ENCODE measurements at regions not wholly inside any gene's neighbourhood (a gene's known extent, or its start where the extent isn't known, plus 50 kb on each side); places are given as distances from the start of the nearest gene placed in this dataset.
"Not testable (repeated sequence)": the region's sequence is repeated elsewhere in the genome, so short reads cannot be mapped to it uniquely, and the experiment has no call there.

DNA sequence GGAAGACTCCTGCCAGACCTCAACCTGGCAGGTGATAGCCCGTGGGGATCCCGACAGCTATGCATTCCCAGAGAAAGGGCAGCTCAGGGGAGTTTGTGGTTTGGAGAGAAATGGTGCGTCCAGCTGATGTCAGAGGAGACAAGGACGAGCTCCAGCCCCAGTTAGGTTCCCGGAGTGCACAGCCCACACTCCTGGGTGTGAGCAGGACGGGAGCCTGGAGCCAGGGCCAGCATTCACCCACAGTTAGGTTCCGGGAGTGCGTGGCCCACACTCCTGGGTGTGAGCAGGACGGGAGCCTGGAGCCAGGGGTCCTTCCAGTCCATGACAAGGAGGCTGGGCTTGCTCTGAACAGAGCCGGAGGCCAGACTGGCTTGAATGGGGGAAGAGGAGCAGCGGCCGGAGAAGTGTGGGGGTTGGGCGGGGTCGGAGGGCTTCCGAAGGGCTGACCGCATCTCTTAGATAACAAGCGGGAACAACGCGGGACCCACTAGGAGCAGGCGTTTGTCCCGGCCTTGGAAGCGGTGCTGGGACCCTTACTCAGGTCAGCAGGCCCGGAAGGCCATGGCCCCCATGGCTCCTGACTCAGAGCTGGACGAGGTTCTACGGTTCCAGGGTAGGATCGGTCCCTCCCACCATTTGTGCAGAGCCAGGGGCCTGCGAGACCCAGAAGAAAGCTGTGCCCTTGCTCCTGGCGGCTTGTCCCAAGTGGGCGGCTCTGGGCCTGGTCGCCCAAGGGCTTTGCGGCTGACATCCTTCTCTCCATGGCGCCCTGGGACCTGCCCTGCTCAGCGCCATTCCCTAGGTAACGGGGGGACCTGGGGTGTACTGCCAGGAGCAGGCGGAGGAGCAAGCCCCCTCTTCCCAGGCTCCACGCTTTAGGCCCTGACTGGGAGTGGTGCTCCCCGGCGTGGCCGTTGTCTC, 185.6 kb downstream of the RTP5 start:
- no peak for DNase-seq

- DNase-seq = no peak
Measured at GRCh38 chr2:242056026-242056425, 186.5 kb downstream of the RTP5 start.

GRCh38 chr2:242056785-242057184, 187.3 kb downstream of the RTP5 start:
- DNase-seq = no peak

DNA sequence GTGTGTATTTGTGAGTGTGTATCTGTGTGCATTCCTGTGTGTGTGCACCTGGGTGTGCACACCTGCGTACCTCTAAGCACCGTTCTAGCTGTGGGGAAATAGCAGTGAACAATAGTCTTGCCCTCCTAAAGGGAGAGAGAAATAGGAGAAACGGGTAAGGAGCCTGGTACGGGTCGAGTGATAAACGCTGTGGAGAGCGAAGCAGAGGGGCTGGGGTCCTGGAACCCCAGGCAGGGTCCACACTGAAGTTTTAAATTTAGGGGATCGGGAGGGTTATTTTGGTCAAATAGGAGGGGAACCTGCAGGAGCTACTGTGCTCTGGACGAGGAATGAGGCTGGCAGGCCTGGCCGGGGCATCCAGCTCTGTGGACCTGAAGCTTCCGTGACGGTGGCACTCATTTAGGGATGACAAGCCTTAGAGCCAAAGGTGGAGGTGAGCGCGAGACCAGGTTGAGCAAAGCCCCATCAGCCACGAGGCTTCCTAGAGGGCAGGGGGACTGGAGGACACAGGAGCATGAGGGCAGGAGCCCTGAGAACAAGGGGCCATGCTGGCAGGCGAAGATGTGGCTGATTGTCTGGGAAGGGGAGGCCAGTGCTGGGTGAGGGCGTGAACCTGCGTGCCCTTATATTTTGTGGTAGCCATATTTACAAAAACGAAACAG, 188.0 kb downstream of the RTP5 start:
- no peak for DNase-seq

- DNase-seq = no peak
Measured at GRCh38 chr2:242058116-242058680, 188.7 kb downstream of the RTP5 start.

- no peak for DNase-seq
Measured at GRCh38 chr2:242059566-242059965, 190.0 kb downstream of the RTP5 start.

- no peak for DNase-seq
Measured at GRCh38 chr2:242060212-242060835, 190.8 kb downstream of the RTP5 start.

DNA sequence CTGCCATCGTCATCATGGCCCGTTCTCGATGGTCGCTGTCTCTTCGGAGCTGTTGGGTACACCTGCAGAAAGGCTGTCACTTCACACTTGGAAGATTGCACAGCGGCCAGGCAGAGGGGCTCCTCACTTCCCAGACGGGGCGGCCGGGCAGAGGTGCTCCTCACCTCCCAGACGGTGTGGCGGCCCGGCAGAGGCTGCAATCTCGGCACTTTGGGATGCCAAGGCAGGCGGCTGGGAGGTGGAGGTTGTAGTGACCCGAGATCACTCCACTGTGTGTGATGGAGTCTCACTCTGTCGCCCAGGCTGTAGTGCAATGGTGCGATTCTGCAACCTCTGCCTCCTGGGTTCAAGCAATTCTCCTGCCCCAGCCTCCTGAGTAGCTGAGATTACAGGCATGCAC, 192.4 kb downstream of the RTP5 start:
- DNase-seq = not testable (repeated sequence)

DNA sequence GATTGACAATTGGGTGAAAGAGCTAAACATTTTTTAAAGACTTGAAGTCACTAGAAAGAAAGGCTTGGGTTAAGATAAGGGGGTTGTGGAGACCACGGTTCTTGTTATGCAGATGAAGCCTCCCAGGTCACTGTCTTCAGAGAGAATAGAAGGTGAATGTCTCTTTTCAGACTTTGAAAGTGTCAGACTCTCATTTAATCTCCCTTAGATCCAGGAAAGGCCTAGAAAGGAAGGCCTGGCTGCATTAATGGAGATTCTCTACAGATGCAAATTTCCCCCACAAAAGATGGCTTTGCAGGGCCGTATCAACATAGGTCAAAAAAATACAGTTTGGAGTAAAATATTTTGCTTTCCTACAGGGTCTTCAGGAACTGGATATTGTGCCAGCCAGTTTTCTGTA, 193.9 kb downstream of the RTP5 start:
- no peak for DNase-seq

DNA sequence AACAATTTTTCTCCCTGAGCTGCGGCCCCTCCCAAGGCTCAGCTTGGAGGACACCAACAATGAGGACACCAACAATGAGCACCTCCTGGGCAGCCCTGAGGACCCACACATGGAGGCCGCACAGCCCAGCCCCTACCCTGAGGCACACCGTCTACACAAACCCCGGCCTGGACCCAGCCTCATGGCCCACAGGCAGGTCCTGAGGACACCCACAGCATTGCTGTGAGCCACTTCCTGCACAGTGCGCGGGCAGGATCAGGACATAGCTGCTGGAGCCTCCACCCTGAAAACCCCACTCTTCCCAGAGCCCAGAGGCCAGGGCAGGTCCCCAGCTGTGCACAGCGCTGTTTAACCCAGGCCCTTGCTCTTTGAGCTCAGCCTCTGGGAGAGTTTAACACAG, 194.3 kb downstream of the RTP5 start:
- DNase-seq = no peak

GRCh38 chr2:242064364-242065250, 195.1 kb downstream of the RTP5 start:
- no peak for DNase-seq

DNA sequence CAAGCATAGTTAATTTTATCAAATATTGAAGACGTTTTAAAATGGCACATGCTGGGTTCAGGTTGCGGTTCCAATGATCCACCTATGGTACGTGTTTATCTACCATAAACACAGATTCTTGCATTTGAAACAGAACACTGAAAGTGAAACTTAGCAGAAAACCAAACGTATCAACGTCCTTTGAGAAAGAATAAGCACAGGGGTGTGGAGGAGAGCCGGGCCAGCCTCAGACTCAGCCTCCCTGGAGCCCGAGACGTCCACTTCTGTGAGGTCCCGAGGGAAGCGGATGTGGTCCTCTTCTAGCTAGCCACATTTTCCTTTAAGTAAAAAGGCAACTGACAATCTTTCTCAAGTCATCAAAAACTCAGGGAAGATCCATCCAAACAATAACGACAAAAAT, 195.9 kb downstream of the RTP5 start:
- no peak for DNase-seq

GRCh38 chr2:242069018-242069417, 199.5 kb downstream of the RTP5 start:
- DNase-seq = no peak

DNA sequence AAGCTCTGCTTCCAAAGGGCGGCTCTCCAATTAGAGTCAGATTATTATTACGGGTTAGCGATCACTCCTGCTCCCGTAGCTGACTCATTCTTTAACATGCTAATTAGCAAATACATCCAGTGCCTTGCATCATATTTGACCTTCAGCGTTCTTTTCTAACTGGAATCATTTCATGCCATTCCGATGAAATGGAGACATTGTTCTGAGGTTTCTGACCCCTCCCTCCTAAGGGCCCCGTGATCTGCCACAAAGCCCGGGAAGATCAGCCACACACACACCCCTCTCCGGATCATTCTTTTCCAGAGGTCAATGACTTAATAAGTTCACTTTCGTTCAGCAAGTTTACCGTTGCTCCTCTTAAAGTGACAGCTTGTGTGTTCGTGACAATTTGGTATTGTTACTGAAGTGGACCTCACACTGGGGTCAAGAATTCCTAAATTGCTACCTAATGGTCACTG, 200.4 kb downstream of the RTP5 start:
- not testable (repeated sequence) for DNase-seq

GRCh38 chr2:242070726-242071125, 201.2 kb downstream of the RTP5 start:
- DNase-seq = not testable (repeated sequence)

- not testable (repeated sequence) for DNase-seq
Measured at GRCh38 chr2:242071377-242071776, 201.8 kb downstream of the RTP5 start.

GRCh38 chr2:242071936-242072335, 202.4 kb downstream of the RTP5 start:
- not testable (repeated sequence) for DNase-seq

- no peak for DNase-seq
Measured at GRCh38 chr2:242075168-242075567, 205.6 kb downstream of the RTP5 start.

GRCh38 chr2:242075696-242076095, 206.2 kb downstream of the RTP5 start:
- DNase-seq = no peak

DNA sequence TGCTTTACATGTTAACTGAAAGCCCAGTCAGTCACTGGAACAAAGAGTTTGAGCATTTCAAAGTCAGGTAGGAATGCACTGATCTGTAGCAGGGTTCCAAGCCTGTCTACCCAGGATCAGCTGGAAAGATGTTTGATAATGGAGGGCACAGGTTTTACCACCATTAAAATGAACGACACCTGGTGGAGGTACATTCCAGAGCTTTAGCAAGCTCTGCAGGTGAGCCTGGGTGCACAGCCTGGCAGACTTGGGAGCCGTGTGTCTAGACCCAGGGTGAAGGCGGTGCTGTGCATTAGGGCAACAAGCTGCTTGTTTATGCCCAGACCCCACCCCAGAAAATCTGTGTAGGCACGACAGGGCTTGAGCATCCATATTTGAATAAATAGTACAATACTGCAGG, 206.7 kb downstream of the RTP5 start:
- DNase-seq = not testable (repeated sequence)

DNA sequence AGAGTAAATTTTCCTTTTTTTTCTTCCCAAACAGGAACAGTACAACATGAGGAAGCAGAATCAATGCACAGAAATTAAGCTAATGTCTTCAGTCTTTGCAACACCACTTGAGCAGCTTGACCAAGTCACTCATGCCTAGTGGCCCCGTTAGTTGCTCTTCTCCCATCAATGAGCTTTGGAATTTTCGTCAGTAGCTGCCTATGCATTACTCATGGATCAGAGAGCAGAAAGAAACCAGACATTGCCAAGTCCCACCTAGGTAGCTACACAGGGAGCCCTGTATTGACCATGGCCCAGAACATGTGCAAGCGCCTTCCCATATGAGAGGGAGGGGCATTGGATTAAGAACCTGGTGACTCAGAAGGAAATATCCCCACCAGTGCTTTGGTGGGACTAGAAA, 208.9 kb downstream of the RTP5 start:
- not testable (repeated sequence) for DNase-seq

GRCh38 chr2:242079792-242080191, 210.3 kb downstream of the RTP5 start:
- not testable (repeated sequence) for DNase-seq
